ENCODE measurements at regions not wholly inside any gene's neighbourhood (a gene's known extent, or its start where the extent isn't known, plus 50 kb on each side); places are given as distances from the start of the nearest gene placed in this dataset.

- Histone ChIP-seq H3K27ac (ENCODE audit: low read depth) (no peak overlapping the region), H3K4me3 (ENCODE audit: low read depth, low read length) (no peak overlapping the region), H3K4me1 (ENCODE audit: insufficient read depth) (no peaks in the 10 kb centered on the region), H3K36me3 (ENCODE audit: insufficient read depth) (no peaks in the 10 kb centered on the region)
- no peak for DNase-seq (ENCODE audit: extremely low spot score)
Observed at GRCh38 chr2:204480676-204481075, 64.6 kb upstream of the PARD3B start.

GRCh38 chr2:204483608-204484081, 61.6 kb upstream of the PARD3B start:
- WGBS = 53% methylated on average over 4 of the region's 4 CpGs
- no peak overlapping the region for H3K27ac ChIP-seq (ENCODE audit: low read depth)
- no peaks in the 10 kb centered on the region for H3K36me3 ChIP-seq (ENCODE audit: insufficient read depth)
- DNase-seq (ENCODE audit: extremely low spot score) = no peak
- H3K4me3 ChIP-seq (ENCODE audit: low read depth, low read length) = no peak overlapping the region
- no peaks in the 10 kb centered on the region for H3K4me1 ChIP-seq (ENCODE audit: insufficient read depth)

GRCh38 chr2:204486321-204486720, 59.0 kb upstream of the PARD3B start:
- 92% methylated on average over 3 of the region's 3 CpGs for WGBS

GRCh38 chr2:204486805-204487204, 58.5 kb upstream of the PARD3B start:
- DNase-seq (ENCODE audit: extremely low spot score) = no peak
- Histone ChIP-seq H3K4me3 (ENCODE audit: low read depth, low read length) (no peak overlapping the region), H3K27ac (ENCODE audit: low read depth) (no peak overlapping the region), H3K36me3 (ENCODE audit: insufficient read depth) (no peaks in the 10 kb centered on the region), H3K4me1 (ENCODE audit: insufficient read depth) (no peaks in the 10 kb centered on the region)
- WGBS = 34% methylated on average over 2 of the region's 2 CpGs

More at GRCh38 chr2:204486321-204486720, 59.0 kb upstream of the PARD3B start:
- Histone ChIP-seq H3K4me1 (ENCODE audit: insufficient read depth) (no peaks in the 10 kb centered on the region), H3K27ac (ENCODE audit: low read depth) (no peak overlapping the region), H3K4me3 (ENCODE audit: low read depth, low read length) (no peak overlapping the region), H3K36me3 (ENCODE audit: insufficient read depth) (no peaks in the 10 kb centered on the region)
- DNase-seq (ENCODE audit: extremely low spot score) = no peak

- no peak overlapping the region for H3K4me3 ChIP-seq (ENCODE audit: low read depth, low read length)
- DNase-seq (ENCODE audit: extremely low spot score) = no peak
- WGBS = 56% methylated on average over 6 of the region's 6 CpGs
Observed at GRCh38 chr2:204487447-204488229, 57.6 kb upstream of the PARD3B start.

GRCh38 chr2:204491528-204491927, 53.7 kb upstream of the PARD3B start:
- DNase-seq (ENCODE audit: extremely low spot score) = no peak
- Histone ChIP-seq H3K4me3 (ENCODE audit: low read depth, low read length) (no peak overlapping the region), H3K27ac (ENCODE audit: low read depth) (no peak overlapping the region), H3K36me3 (ENCODE audit: insufficient read depth) (no peaks in the 10 kb centered on the region), H3K4me1 (ENCODE audit: insufficient read depth) (no peaks in the 10 kb centered on the region)

More at GRCh38 chr2:204487447-204488229, 57.6 kb upstream of the PARD3B start:
- Histone ChIP-seq H3K4me1 (ENCODE audit: insufficient read depth) (no peaks in the 10 kb centered on the region), H3K36me3 (ENCODE audit: insufficient read depth) (no peaks in the 10 kb centered on the region), H3K27ac (ENCODE audit: low read depth) (no peak overlapping the region)

- Histone ChIP-seq H3K27ac (ENCODE audit: low read depth) (no peak overlapping the region), H3K4me1 (ENCODE audit: insufficient read depth) (no peaks in the 10 kb centered on the region), H3K4me3 (ENCODE audit: low read depth, low read length) (no peak overlapping the region), H3K36me3 (ENCODE audit: insufficient read depth) (no peaks in the 10 kb centered on the region)
- WGBS = 93% methylated on average over 2 of the region's 2 CpGs
- DNase-seq (ENCODE audit: extremely low spot score) = no peak
Observed at GRCh38 chr2:204492417-204492816, 52.9 kb upstream of the PARD3B start.

GRCh38 chr2:204494681-204495080, 50.6 kb upstream of the PARD3B start:
- Histone ChIP-seq H3K27ac (ENCODE audit: low read depth) (no peak overlapping the region), H3K4me3 (ENCODE audit: low read depth, low read length) (no peak overlapping the region), H3K36me3 (ENCODE audit: insufficient read depth) (no peaks in the 10 kb centered on the region), H3K4me1 (ENCODE audit: insufficient read depth) (no peaks in the 10 kb centered on the region)
- 84% methylated on average over 3 of the region's 3 CpGs for WGBS
- DNase-seq (ENCODE audit: extremely low spot score) = no peak

- H3K36me3 ChIP-seq (ENCODE audit: insufficient read depth) = no peaks in the 10 kb centered on the region
- no peak for DNase-seq (ENCODE audit: extremely low spot score)
- no peaks in the 10 kb centered on the region for H3K4me1 ChIP-seq (ENCODE audit: insufficient read depth)
- no peak overlapping the region for H3K27ac ChIP-seq (ENCODE audit: low read depth)
- H3K4me3 ChIP-seq (ENCODE audit: low read depth, low read length) = no peak overlapping the region
Observed at GRCh38 chr2:204495381-204495780, 49.9 kb upstream of the PARD3B start.
